ENCODE measurements at regions not wholly inside any gene's neighbourhood (a gene's known extent, or its start where the extent isn't known, plus 50 kb on each side); places are given as distances from the start of the nearest gene placed in this dataset.
A peak's percentile ranks its signal among the peaks of the same experiment; 100 is the strongest.

GRCh38 chr2:19748711-19749506 lies 152.9 kb downstream of the TTC32 start:
- DNase-seq, result no peak

- DNase-seq, result no peak
Measured at GRCh38 chr2:19748073-19748375, 153.8 kb downstream of the TTC32 start.

- peak in 1 of 56 donors; percentile 7 for DNase-seq
Measured at GRCh38 chr2:19747310-19748072, 154.3 kb downstream of the TTC32 start.

- DNase-seq, result peak in 2 of 56 donors; percentile 1 to 29
Measured at GRCh38 chr2:19746611-19747309, 155.0 kb downstream of the TTC32 start.

- DNase-seq, result no peak
Measured at GRCh38 chr2:19746137-19746600, 155.6 kb downstream of the TTC32 start.

- DNase-seq, result no peak
Measured at GRCh38 chr2:19745318-19746136, 156.3 kb downstream of the TTC32 start.

- DNase-seq, result no peak
Measured at GRCh38 chr2:19744456-19745199, 157.2 kb downstream of the TTC32 start.

- DNase-seq, result no peak
Measured at GRCh38 chr2:19743641-19744040, 158.1 kb downstream of the TTC32 start.

GRCh38 chr2:19742872-19743271 lies 158.9 kb downstream of the TTC32 start:
- DNase-seq, result no peak

GRCh38 chr2:19739256-19739655 lies 162.5 kb downstream of the TTC32 start:
- DNase-seq, result no peak

- DNase-seq, result no peak
Measured at GRCh38 chr2:19738707-19739106, 163.1 kb downstream of the TTC32 start.

GRCh38 chr2:19736191-19736831 lies 165.5 kb downstream of the TTC32 start:
- no peak for DNase-seq

GRCh38 chr2:19733951-19734425 lies 167.8 kb downstream of the TTC32 start:
- no peak for DNase-seq

GRCh38 chr2:19733390-19733789 lies 168.4 kb downstream of the TTC32 start:
- no peak for DNase-seq

- DNase-seq, result no peak
Measured at GRCh38 chr2:19732255-19732654, 169.5 kb downstream of the TTC32 start.

- DNase-seq, result no peak
Measured at GRCh38 chr2:19731515-19731914, 170.3 kb downstream of the TTC32 start.

- no peak for DNase-seq
Measured at GRCh38 chr2:19731037-19731436, 170.7 kb downstream of the TTC32 start.

GRCh38 chr2:19728125-19728524 lies 173.7 kb downstream of the TTC32 start:
- no peak for DNase-seq

GRCh38 chr2:19725392-19725791 lies 176.4 kb downstream of the TTC32 start:
- no peak for DNase-seq

- no peak for DNase-seq
Measured at GRCh38 chr2:19723021-19723420, 178.8 kb downstream of the TTC32 start.

Measured in nucleus accumbens (tissue), 56 donors.